ENCODE measurements at regions not wholly inside any gene's neighbourhood (a gene's known extent, or its start where the extent isn't known, plus 50 kb on each side); places are given as distances from the start of the nearest gene placed in this dataset.

GRCh38 chr10:112087953-112088456, 95.6 kb downstream of the GPAM start:
- no peak for DNase-seq (ENCODE audit: low read depth in 1 of 2, low spot score in 2 of 2)
- 95% methylated on average over 9 of the region's 10 CpGs; no CpG with 5 or more reads in 1 of the 2 experiments for WGBS, 2 experiments (ENCODE audit: extremely low coverage in 1 of 2, insufficient coverage in 1 of 2, insufficient read length in 1 of 2, insufficient replicate concordance in 2 of 2, low coverage in 1 of 2, low lambda C conversion rate in 2 of 2, missing lambda C conversion rate in 1 of 2)

More at GRCh38 chr10:112087953-112088456, 95.6 kb downstream of the GPAM start:
- Histone ChIP-seq H3K23ac (ENCODE audit: insufficient read length) (no peak overlapping the region), H2BK15ac (ENCODE audit: low read length) (no peak overlapping the region), H3K18ac (ENCODE audit: extremely low read depth, low read length) (no peak overlapping the region), H2BK120ac (replicated peaks; ENCODE audit: low read depth, low read length) (no peak overlapping the region), H3K4ac (replicated peaks; ENCODE audit: insufficient read length, low read depth, low read length) (no peak overlapping the region), H4K5ac (ENCODE audit: insufficient read length, low read depth, low read length) (no peak overlapping the region), H3K4me2 (ENCODE audit: insufficient read depth in 1 of 2, low read depth in 2 of 2, low read length in 2 of 2) (no peak overlapping the region), H2AK5ac (ENCODE audit: low read depth, low read length) (no peak overlapping the region), H3K23me2 (ENCODE audit: low read depth, low read length) (no peaks in the 10 kb centered on the region), H2BK20ac (ENCODE audit: low read length) (no peak overlapping the region), H3K79me1 (ENCODE audit: low read depth, low read length) (no peaks in the 10 kb centered on the region), H3K4me3 (ENCODE audit: extremely low read depth in 1 of 4, insufficient read depth in 2 of 4, low read depth in 3 of 4, low read length in 4 of 4) (no peak overlapping the region), H3K79me2 (ENCODE audit: control insufficient read depth in 1 of 2, insufficient read depth in 2 of 2, low read length in 2 of 2) (no peaks in the 10 kb centered on the region), H4K20me1 (replicated peaks in 1 of 2; ENCODE audit: control insufficient read depth in 1 of 2, insufficient read depth in 2 of 2, low read length in 2 of 2) (no peaks in the 10 kb centered on the region), H3K14ac (ENCODE audit: insufficient read length) (no peak overlapping the region), H2BK12ac (ENCODE audit: low read depth, low read length) (no peak overlapping the region; the same call in 1 of the 2 replicates), H3K4me1 (replicated peaks in 1 of 4; ENCODE audit: control insufficient read depth in 3 of 4, insufficient read depth in 4 of 4, low read length in 3 of 4) (no peaks in the 10 kb centered on the region), H3K9ac (replicated peaks in 1 of 4; ENCODE audit: extremely low read depth in 1 of 4, low read depth in 3 of 4, low read length in 3 of 4) (no peak overlapping the region), H3K27me3 (replicated peaks in 1 of 4; ENCODE audit: control insufficient read depth in 3 of 4, extremely low read depth in 1 of 4, insufficient read depth in 3 of 4, low read length in 3 of 4) (no peaks in the 10 kb centered on the region), H3K27ac (ENCODE audit: low read depth, low read length) (no peak overlapping the region), H3K56ac (replicated peaks; ENCODE audit: insufficient read length, low read depth, low read length) (no peak overlapping the region), H3K9me3 (ENCODE audit: insufficient read depth in 2 of 2, low read depth in 1 of 2, low read length in 1 of 2) (no peaks in the 10 kb centered on the region), H2AFZ (ENCODE audit: low read length) (no peak overlapping the region), H2BK5ac (ENCODE audit: low read depth, low read length) (no peak overlapping the region), H4K8ac (ENCODE audit: extremely low read depth, insufficient read depth, low read length) (no peak overlapping the region), H3K36me3 (ENCODE audit: control insufficient read depth in 2 of 4, insufficient read depth in 4 of 4, low read length in 3 of 4) (no peaks in the 10 kb centered on the region), H4K91ac (replicated peaks; ENCODE audit: insufficient read length, low read length) (no peak overlapping the region)
- no peak for FAIRE-seq
- TF ChIP-seq, protein P1, sequence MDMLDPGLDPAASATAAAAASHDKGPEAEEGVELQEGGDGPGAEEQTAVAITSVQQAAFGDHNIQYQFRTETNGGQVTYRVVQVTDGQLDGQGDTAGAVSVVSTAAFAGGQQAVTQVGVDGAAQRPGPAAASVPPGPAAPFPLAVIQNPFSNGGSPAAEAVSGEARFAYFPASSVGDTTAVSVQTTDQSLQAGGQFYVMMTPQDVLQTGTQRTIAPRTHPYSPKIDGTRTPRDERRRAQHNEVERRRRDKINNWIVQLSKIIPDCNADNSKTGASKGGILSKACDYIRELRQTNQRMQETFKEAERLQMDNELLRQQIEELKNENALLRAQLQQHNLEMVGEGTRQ (IDR thresholded peaks at IDR 0.05; ENCODE audit: low read length) = no peak
- TF ChIP-seq NRF1 (IDR thresholded peaks at IDR 0.05; ENCODE audit: low read depth, low read length) (no peak), CEBPB (IDR thresholded peaks at IDR 0.05; ENCODE audit: low read depth, low read length) (no peak), SUZ12 (IDR thresholded peaks at IDR 0.05; ENCODE audit: low read length) (no peak), SIN3A (conservative IDR thresholded peaks at IDR 0.05 in 1 of 2, IDR thresholded peaks at IDR 0.05 in 1 of 2; ENCODE audit: low read depth in 1 of 2, low read length in 2 of 2) (no peak), TAF7 (optimal IDR thresholded peaks at IDR 0.05; ENCODE audit: borderline replicate concordance, low read depth, low read length) (no peak), TCF12 (IDR thresholded peaks at IDR 0.05; ENCODE audit: low read depth, low read length) (no peak)
- CTCF ChIA-PET (ENCODE audit: partially characterized antibody) = interaction anchor here (0.8 to 1.6 kb wide), 2 partner anchors 12 to 49 kb away, joined by 4 to 6 read pairs; no protein-coding TSS in a partner anchor
- POLR2A ChIA-PET (ENCODE audit: partially characterized antibody) = no interaction called here

Data from H1 (cell line).